Progenitor cell of endocrine pancreas (in vitro differentiated cells): ENCODE measurements at regions not wholly inside any gene's neighbourhood (a gene's known extent, or its start where the extent isn't known, plus 50 kb on each side); places are given as distances from the start of the nearest gene placed in this dataset.

ENCODE experiments used
- DNase-seq: peaks from one replicate; pipeline ENCODE4 v3.0.0; 2021; ENCODE audit warnings: low spot score; ENCODE audit not compliant: unreplicated experiment
- H3K27ac Mint-ChIP-seq: 2 replicates; pipeline ENCODE4 v1.8.0; 2021; ENCODE audit warnings: mild to moderate bottlenecking, moderate library complexity, mixed read lengths
- H3K27me3 Mint-ChIP-seq: 2 replicates; pipeline ENCODE4 v1.8.0; 2021; ENCODE audit warnings: mixed read lengths
- H3K36me3 Mint-ChIP-seq: 2 replicates; pipeline ENCODE4 v1.8.0; 2022; ENCODE audit warnings: mixed read lengths; ENCODE audit not compliant: insufficient read depth
- H3K4me1 Mint-ChIP-seq: 2 replicates; pipeline ENCODE4 v1.8.0; 2021; ENCODE audit warnings: low read depth, mixed read lengths
- H3K4me3 Mint-ChIP-seq: 2 replicates; pipeline ENCODE4 v1.8.0; 2021; ENCODE audit warnings: low read depth, mild to moderate bottlenecking, moderate library complexity, mixed read lengths
- H3K9me3 Mint-ChIP-seq: 2 replicates; pipeline ENCODE4 v1.8.0; 2021; ENCODE audit warnings: low read depth, mixed read lengths
- TF ChIP-seq, protein P1 (sequence below): fragments of 200-600 bp; sonication (generic); IDR thresholded peaks from one replicate; pipeline ENCODE4 v1.5.0; 2021; ENCODE audit warnings: antibody characterized with exemption, mild to moderate bottlenecking; ENCODE audit not compliant: unreplicated experiment

DNA sequence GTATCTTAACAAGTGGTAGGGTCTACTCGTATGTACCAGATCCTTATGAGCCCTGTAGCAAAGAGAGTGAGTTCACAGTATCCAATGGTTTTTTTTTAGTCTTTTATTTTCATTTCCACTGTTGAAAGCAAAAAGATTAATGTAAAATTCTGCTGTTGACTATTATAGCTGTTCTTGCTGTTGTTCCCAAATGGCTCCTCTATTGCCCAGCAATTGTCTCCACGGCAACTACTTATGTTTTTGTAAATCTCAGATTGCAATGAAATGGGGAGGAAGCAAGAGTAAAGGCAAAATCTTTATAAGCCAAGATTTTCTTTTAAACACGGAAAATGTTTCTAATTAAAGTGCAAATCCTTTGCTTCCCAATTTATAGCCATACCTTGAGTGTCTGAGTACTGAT lies 406.1 kb downstream of the EPM2A start:
- peaks cover 4% of the 10 kb centered on the region for H3K4me1 Mint-ChIP-seq
- TF ChIP-seq, protein P1, sequence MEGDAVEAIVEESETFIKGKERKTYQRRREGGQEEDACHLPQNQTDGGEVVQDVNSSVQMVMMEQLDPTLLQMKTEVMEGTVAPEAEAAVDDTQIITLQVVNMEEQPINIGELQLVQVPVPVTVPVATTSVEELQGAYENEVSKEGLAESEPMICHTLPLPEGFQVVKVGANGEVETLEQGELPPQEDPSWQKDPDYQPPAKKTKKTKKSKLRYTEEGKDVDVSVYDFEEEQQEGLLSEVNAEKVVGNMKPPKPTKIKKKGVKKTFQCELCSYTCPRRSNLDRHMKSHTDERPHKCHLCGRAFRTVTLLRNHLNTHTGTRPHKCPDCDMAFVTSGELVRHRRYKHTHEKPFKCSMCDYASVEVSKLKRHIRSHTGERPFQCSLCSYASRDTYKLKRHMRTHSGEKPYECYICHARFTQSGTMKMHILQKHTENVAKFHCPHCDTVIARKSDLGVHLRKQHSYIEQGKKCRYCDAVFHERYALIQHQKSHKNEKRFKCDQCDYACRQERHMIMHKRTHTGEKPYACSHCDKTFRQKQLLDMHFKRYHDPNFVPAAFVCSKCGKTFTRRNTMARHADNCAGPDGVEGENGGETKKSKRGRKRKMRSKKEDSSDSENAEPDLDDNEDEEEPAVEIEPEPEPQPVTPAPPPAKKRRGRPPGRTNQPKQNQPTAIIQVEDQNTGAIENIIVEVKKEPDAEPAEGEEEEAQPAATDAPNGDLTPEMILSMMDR, result no peak
- no peaks in the 10 kb centered on the region for H3K36me3 Mint-ChIP-seq
- no peaks in the 10 kb centered on the region for H3K27me3 Mint-ChIP-seq
- H3K27ac Mint-ChIP-seq, result no peak overlapping the region
- no peak for DNase-seq
- no peak overlapping the region for H3K4me3 Mint-ChIP-seq
- H3K9me3 Mint-ChIP-seq, result no peaks in the 10 kb centered on the region

DNA sequence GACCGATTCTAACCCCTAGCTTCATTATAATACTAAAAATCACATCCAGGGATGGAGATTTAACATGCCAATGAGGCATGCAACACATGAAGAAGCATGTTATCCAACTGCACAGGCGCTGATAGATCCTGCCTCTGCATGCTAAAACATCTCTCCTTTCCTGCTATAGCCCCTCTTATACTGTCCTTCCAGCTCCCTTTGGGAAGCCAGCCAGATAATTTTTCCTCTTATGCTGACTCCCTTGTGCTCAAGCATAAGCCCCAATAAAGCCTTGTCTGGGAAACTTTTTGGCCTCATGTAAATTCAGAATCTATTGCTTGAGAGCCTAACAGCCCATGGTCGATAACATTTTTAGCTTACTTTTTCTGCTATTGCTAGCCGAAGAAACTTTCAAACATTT lies 404.3 kb downstream of the EPM2A start:
- Mint-ChIP-seq H3K36me3 (no peaks in the 10 kb centered on the region), H3K4me3 (no peak overlapping the region), H3K27ac (no peak overlapping the region), H3K9me3 (no peaks in the 10 kb centered on the region), H3K4me1 (peaks cover 4% of the 10 kb centered on the region), H3K27me3 (no peaks in the 10 kb centered on the region)
- TF ChIP-seq, protein P1, result no peak
- DNase-seq, result no peak

DNA sequence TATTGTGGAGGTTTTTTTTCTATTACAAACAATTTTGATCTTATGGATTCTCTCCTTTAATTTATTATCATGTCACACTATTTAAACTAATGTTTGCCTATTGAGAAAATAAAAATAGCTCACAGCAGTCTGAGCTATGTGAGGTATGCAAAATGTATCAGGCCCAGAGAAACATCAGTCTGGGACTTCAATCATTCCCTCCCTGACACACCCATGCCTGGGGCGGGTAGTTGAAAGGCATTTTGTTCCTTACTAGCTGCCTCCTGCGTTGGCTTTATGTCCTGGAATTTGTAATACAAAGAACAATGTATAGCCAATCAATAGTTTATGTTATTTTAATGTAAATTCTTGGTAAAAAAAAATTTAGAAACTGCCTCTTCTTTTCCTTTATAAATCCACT lies 403.3 kb downstream of the EPM2A start:
- H3K27me3 Mint-ChIP-seq, result no peaks in the 10 kb centered on the region
- H3K4me1 Mint-ChIP-seq, result peaks cover 4% of the 10 kb centered on the region
- no peak overlapping the region for H3K4me3 Mint-ChIP-seq
- H3K36me3 Mint-ChIP-seq, result no peaks in the 10 kb centered on the region
- TF ChIP-seq, protein P1, result no peak
- no peaks in the 10 kb centered on the region for H3K9me3 Mint-ChIP-seq
- H3K27ac Mint-ChIP-seq, result no peak overlapping the region
- no peak for DNase-seq

DNA sequence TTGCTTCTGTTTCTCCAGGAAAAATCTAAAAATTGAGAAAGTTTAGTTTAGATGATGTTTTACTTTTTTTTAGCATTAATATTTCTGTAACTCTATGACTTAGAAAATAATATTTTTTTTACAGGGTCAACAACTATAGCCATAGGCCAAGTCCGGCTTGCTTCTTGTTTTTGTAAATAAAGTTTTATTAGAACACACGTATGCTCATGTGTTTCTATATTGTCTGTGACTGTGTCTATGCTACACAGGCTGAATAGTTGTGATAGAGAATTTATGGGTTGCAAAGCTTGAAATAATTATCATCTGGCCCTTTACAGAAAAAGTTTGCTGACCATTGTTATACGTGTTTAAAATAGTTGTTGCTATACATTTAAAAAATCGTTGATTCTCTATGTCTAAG lies 399.2 kb downstream of the EPM2A start:
- Mint-ChIP-seq H3K4me3 (no peak overlapping the region), H3K9me3 (no peaks in the 10 kb centered on the region), H3K27me3 (no peaks in the 10 kb centered on the region), H3K27ac (no peak overlapping the region), H3K36me3 (no peaks in the 10 kb centered on the region), H3K4me1 (peaks cover 12% of the 10 kb centered on the region)
- TF ChIP-seq, protein P1, result no peak
- DNase-seq, result no peak

DNA sequence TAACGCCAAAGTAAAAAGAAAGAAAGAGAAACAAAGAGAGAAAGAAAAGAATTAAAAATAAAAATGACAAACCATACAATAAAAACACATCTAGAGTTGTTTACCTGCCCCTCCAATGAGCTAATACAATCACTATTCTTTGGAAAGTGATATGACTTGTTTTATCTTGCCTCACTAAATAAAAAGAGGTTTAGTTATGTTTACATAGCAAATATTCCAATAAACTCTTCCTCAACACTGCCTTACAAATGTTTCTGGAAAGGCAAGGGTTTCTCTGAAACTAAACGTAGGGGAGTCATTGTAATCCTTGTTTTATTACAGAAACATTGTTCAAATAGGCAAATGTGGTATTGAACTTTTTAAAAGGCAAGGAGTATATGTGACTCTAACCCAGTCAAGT lies 396.2 kb downstream of the EPM2A start:
- H3K4me3 Mint-ChIP-seq, result no peak overlapping the region
- H3K36me3 Mint-ChIP-seq, result no peaks in the 10 kb centered on the region
- H3K27ac Mint-ChIP-seq, result no peak overlapping the region
- H3K9me3 Mint-ChIP-seq, result no peaks in the 10 kb centered on the region
- no peaks in the 10 kb centered on the region for H3K27me3 Mint-ChIP-seq
- H3K4me1 Mint-ChIP-seq, result peaks cover 10% of the 10 kb centered on the region
- no peak for DNase-seq
- TF ChIP-seq, protein P1, result no peak
